CD4-positive, alpha-beta T cell treated with Interferon gamma for 1 hour (primary cell): ENCODE measurements at regions not wholly inside any gene's neighbourhood (a gene's known extent, or its start where the extent isn't known, plus 50 kb on each side); places are given as distances from the start of the nearest gene placed in this dataset.
"Not testable (repeated sequence)": the region's sequence is repeated elsewhere in the genome, so short reads cannot be mapped to it uniquely, and the experiment has no call there.

Source experiments
- DNase-seq: peaks from one replicate; pipeline ENCODE4 v3.0.0-alpha.2; 2020

DNA sequence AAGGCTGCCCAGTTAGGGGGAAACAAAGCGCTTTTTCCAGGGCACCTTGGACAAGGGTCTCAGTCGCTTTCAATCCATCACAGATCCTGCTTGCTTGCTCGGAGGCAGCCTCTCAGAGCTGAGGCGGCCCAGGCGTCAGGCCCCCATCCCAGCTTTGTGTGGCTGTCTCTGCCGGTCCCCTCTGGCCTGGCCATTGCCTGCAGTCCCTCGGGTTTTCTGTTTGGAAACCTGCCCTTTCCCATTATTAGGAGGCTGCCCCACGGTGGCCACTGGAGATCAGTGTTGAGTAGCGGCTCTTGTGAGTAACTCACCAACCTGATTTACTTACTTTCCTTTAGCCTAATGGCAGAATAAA lies 216.1 kb downstream of the GLRX3 start:
- no peak for DNase-seq

DNA sequence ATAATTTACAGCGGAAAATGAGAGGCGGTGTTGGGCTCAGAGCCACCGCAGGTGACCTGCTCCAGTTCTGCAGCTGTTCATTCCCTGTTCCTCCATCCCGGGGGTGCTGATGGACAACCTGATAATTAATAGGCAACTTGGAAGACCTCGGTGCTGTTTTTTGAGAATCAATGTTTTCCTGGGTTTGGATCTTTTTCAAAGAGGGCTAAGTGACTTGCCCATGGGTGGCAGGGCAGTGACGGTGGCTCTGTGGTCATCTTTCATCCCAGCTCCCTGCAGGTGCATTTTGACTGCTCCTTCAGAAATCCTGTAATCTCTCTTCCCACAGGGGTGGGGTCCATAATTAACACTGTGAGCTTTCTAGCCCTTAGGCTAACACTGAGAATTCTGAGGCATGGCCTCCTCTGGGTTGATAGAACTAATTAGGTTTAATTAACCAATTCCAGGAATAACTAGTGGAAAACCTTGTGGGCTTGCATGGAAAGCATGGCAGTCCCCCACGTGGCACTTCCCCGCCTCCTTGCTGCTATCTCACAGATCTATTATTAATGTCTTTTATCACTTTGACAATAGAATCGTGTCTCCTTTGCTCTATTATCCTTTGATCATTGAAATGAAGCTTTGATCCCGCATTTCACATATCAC lies 217.9 kb downstream of the GLRX3 start:
- DNase-seq: no peak

DNA sequence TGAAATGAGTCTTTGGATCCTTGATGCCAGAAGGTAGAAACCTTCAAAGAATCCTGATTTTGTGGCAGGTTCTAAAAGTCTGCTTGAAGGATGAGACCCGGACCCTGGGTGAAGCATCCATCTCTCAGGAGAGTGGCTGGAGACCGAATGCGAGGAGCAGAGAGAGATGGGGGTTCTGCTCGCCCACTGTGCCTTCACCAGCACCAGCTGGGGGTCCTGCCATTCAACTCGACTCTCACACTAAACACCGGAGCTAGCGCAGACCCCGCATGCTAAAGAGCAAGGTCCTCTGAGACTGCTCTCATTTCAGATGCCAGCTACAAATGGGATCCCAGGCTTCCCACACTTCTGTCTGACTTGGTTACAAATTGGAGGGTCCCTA lies 218.4 kb downstream of the GLRX3 start:
- DNase-seq: no peak

DNA sequence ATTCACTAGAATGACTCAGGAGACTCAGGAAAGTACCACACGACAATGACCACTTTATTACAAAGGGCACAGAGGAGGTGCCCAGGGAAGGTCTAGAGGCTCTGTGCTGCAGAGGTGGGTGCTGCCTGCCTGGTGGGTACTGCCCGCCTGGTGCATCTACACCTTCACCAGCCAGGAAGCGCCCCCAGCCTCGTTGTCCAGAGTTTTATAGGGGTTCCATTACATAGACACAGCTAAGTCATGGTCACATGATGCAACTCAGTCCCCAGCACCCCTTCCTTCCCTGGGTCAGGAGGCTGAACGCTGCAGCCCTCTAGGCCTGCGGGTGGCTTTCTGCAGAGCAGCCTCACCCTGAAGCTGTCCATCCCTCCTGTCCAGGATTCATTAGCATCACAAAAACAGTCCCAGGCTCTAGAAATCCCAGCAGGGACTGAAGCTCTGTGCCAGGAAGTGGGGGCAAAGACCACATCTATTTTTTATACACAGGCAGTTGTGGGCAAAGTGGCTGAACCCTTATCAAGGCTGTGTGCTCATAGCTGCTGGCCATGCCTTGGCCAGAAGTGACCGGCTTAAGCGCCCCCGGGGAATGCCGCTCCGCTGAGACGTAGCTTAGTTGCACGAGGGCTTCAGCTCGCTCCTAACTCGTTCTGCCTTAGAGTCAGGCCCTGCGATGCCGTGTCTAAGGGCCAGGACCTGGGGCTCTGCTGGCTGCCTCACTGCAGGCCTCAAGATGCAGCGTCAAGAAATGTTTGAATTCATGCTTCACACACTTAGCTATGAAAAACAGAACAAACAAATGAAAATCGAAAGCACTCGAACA lies 219.0 kb downstream of the GLRX3 start:
- no peak for DNase-seq

DNA sequence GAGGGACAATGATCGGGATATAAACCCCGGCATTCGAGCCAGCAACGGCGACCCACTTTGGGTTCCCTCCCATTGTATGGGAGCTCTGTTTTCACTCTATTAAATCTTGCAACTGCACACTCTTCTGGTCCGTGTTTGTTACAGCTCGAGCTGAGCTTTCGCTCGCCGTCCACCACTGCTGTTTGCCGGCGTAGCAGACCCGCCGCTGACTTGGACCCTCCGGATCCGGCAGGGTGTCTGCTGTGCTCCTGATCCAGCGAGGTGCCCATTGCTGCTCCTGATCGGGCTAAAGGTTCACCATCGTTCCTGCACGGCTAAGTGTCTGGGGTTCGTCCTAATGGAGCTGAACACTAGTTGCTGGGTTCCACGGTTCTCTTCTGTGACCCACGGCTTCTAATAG lies 220.2 kb downstream of the GLRX3 start:
- DNase-seq: not testable (repeated sequence)

DNA sequence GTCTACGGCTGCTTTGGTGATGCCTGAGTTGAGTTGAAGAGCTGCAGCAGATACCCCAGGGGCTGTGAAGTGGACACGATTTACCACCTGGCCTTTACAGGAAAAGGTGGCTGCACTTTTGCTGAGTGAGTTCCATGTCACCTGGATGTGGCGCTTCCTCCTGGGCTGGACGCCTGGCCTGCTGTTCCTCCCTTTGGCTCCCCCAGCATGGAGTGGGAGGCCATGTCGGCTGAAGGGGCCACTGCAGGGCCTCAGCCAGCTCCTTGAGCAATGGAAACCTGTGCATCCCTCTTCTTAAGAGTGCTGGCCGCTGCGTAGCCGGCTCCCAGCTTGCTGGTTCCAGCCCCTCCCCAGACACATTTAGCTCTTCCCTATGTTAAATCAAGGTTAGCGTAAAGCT lies 221.0 kb downstream of the GLRX3 start:
- no peak for DNase-seq

DNA sequence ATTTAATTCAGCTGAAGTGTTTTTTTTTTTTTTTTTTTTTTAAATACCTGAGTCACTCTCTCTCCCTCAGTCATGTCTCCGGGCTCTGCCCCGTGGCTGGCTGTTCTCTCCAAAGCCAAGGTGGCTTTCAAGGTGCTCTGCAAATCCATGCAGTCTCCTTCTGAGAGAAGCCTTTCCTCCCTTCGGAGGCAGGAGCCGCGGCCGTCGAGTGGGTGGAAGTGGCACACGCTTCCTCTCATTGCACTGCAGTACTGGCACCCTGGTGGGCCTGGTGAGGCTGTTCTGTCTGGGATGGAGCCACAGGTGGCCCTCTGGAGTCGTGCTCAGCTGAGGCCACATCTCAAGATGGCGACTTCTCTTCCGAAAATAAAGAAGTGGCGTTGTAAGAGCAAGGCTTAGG lies 221.8 kb downstream of the GLRX3 start:
- no peak for DNase-seq

DNA sequence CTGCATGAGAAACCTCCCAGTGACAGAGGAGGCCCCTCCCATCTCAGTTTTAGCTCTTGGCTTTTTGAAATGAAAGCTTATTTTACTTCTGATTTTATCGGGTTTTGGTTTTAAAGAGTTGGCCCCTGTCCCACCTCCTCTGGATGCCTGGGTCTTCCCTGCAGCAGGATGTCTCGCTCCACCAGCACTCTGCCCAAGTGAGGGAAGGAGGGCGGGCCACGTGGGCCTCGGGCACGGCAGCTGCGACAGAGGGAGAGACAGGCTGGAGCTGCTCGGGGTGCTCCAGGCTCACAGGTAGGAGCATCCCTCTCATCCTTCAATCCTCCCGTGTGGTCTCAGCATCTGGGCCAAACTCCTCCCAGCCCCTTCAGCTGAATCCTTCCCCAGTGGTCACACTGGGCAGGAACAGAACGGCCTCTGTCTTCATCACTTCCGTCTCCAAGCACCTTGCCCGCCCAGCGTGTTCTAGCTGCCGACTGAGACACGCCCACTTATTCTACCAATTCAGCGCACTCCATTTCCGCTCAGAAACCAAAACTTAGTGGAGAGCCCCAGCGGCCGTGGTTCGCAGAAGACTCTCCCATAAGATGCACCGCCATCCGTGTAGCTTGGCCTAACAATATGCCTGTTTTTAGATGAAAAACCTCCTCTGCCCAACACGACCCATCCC lies 222.9 kb downstream of the GLRX3 start:
- DNase-seq: no peak

DNA sequence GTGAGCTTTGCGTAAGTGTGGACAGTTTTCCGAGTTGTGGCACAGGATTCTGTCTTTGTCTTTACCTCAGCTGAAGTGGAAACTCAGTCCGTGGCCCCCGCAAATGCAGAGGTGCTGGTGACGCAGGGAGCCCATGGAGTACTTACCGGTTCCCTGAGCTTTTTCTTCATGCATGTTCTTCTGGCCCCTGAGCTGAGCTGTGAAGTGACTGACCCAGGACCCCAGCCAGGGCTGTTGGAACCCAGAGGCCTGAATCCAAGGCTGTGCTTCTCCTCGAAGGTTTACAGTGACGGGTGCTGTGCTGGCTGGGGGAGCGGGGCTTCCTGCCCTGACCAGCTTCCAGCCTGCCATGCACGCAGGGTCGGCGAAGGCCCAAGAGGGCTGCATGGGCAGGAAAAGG lies 223.5 kb downstream of the GLRX3 start:
- DNase-seq: no peak

DNA sequence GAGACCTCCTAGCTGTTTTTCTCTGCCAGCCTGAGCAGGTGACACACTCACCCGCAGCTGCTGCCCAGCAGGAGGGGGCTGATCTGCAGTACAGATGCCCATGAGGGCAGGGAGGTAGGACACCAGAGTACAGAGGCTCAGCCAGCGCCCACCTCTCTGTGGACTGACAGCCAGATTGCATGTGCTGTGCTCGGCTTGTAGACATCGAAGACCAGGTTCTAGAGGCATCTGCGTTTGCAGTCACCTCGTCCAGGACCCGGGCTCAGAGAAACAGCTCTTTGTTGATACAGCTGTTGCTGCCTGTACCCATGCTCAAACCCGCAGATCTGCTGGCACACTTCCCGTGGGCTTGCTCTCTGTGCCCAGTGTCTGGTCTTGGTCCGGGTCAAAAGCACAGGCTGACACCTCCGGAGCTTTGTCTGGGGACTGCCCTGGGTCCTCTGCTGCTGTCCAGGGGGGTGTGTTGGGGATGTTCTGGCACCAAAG lies 224.7 kb downstream of the GLRX3 start:
- no peak for DNase-seq

DNA sequence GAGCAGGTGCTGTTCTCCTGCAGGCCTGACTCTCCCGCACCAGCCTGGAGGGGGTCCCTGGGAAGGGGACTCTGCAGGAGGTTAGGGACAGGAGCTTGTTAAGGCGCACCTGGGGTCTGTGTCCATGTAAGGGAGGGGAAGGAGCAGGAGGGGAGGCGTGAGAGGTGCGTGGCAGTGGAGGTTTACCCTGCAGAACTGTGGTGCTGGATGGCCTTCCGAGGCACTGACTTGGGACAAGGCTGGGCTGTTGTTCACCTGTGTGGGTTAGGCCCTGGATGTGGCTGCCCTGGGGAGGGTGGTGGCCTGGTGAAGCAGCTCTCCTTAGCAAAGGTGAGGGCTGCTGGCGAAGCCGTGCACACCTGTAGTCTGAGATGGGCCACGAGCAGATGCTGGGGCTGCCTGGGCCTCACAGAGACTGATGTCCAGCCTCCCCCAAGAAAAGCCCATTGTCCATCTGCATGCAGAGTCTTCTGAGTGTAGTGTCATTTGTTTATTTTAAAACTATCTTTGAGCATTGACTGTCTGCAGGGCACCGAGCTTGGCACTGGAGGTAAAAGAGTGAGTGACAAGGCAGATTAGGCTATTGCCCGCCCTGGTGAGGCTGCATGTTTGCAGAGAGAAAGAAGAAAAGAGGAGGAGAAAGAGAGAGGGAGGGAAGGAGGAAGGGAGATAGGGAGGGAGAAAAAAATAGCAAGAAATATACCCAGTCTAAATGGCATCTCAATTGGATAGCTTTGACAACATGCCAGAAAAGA lies 225.3 kb downstream of the GLRX3 start:
- DNase-seq: no peak

DNA sequence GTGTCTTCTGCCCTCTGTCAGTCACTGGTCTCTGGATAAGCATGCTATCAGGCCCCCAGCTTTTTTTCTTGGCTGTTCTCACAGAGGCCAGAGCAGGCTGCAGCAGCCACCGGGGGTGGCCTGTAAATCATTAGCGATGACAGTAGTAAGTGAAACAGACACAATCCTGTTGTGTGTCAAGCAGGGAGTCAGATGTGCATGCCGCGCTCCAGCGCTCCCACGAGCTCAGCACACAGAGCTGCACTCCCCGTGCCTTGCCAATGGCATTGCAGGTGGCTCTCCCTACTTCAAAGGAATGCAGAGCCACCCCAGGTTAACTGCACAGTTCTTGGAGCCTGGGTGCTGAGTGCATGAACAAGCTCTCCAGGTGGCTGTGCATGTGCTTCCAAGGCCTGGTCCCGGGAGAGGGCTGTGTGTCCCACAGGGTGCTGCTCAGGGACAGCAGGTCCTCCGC lies 226.1 kb downstream of the GLRX3 start:
- DNase-seq: no peak

DNA sequence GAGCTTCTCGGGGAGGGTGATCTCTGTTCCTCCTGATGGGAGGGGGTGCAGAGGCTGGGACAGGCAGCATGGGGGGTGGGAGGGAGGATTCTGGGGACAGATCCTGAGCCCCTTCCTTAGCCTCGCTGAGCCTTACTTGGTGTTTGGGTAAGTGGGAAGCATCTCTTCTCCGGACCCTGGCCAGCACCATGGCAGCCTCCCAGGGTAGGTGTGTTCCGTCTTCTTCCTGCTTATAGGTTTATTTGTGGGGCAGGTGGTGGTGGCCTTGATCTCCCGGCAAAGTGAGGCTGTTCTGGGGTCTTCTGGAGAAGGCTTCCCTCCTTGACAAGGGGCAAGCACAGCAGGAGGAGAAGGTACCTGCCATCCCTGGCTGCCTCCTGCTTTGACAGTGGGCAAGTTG lies 226.9 kb downstream of the GLRX3 start:
- no peak for DNase-seq

DNA sequence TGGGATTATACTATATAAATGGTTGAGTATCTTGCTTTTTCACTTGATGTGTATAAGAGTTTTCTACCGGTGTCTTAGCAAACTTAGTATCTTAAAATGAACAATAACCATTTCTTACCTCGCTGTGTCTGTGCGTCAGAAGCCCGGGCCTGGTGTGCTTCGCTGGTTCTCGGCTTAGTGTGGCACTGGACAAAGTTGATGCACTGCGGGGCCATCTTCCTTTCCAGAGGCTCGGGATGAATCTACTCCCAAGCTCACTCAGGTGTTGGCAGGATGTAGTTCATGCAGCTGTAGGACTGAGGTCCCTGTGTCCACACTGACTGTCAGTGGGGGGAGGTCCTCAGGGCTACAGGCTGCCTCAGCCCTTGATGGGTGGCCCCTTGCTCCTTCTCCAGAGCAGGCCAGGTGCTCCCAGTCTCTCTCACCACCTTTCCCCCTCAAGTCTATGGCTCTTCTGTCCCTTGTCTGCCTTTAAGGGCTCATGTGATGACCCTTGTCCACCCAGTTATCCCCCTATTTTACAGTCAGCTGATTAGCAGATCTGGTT lies 227.8 kb downstream of the GLRX3 start:
- no peak for DNase-seq

DNA sequence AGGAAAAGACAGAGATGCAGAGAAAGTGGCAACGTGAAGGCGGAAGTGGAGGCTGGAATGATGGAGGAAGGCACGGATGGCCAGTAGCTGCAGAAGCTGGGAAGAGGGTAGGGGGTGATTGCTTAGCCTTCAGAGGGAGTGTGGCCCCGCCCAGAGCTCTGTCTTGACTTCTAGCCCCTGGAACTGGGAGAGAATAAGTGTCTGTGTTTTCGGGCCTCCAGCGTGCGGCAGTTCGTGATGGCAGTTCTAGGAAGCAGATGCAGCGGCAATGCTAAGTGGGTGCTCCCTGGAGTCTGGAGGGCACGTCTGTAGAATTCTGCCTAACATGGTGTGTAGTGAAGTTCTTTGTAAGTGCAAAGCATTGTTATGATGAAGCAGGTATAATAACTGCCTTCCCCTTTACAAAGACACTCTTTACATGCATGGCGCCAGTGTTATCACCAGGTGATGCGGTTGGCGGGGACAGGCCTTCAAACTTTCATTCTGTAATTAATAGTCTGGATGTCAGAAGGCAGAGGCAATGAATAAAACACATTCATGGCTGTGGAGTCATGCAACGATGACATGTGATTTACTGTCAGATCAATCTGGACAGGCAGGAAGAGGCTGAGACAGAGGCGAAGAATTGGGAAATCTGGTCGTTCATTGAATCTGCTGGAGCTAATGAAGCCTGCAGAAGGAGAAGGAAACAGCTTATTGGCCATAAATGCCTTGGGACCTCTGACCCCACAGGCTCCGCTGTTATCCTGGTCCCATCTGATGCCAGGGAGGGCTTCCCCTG lies 228.6 kb downstream of the GLRX3 start:
- no peak for DNase-seq

DNA sequence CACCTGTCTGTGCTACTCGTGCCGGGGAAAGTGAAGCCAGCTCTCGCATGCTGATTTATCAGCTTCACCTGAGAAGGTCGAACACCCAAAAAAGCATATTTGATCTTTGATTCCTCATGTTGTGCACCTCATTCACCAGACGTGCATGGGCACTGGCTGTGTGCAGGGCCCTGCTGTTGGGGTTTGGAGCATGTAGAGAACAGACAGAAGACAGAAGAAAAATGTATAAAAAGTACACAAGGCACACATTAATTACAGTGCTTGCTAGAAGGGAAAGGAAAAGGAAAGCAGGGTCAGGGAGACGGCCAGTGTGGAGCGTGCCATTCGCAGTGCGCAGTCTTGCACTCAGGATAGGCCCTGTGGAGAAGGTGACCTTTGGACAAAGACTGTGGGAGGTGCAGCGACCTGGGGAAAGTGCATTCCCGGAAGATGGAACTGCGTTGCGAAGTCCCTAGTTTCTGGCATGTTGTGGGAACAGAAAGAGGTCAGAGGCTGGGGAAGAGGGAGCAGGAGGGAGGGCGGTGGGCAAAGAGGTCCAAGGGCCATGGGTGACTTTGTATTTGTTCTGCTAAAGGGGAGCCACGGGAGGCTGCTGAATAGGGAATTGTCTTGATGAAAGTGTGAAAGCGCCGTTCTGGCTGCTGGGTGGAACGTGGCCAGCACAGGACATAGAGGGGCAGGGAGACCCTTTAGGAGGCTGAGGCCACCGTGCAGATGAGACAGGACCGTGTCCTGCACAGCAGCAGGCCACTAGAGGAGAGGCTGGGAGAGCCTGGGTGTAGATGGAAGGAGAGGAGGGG lies 232.8 kb downstream of the GLRX3 start:
- no peak for DNase-seq

DNA sequence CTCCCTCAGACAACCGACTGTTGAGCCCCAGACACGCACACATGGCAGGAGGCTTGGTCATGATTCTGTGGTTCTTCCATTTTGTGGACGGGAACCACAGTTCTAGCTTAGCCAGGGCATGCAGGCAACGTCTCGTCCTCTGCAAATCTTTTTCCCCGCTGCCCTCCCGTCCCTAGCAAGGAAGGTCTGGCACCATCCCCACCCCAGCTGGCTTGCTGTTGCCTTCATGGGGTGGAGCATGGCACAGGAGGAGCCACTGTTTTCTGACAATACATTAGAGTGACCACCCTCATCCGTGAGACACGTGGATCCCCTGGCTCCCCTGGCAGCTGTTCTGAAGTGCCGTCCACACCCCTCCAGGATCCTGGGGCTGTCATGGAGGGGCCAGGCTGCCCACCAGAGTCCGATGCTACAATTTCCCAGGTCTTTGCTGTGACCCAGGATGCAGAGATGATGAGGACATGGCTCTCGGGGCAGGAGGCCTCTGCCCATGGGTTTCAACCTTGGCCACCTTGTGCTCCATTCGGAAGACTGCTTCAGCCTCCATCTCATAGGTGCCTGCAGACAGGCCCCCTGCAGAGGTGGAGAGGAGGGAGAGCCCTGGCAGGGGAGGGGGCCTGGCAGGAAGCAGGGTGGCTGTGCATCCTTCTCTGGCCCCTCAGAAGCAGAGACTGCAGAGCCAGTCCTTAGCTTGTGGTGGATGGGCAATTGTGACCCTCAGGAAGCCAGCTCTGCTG lies 233.6 kb downstream of the GLRX3 start:
- no peak for DNase-seq

DNA sequence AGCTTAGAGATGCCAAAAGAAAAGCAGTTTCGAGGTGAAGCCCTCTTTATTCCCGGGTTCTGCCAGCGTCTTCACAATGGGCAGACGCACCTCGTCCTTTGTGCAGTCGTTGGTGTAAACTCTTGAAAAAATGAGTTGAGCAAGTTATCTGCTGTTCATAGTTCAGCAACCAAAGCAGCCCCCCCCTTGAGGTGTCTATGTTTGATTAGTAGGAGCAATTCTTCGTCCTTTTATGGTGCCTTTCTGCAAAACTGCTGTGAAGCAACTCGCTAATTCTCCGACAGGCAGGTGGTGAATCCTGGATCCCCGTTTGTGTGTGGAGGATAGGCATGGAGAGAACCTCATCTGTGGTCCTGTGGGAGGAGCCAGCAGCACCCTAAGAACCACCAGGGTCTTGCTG lies 234.5 kb downstream of the GLRX3 start:
- DNase-seq: no peak

DNA sequence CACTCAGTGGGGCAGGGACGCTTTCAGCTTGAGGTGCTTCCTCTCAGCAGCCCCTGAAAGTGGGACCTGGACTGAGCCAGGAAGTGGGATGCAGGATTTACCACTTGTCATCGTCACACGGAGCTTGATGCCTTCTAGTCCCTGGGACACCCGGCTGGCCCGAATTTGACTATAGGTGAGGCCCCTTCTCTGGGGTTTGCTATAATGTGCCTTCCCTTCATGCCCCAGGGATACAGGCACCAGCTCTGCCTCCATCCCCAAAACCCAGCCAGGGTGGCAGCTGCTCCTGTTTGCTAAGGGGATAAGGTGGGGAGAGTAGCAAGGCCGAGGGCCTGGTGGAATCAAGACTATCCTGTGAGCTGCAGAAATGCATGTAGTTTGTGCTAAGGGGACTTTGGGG lies 235.0 kb downstream of the GLRX3 start:
- no peak for DNase-seq

DNA sequence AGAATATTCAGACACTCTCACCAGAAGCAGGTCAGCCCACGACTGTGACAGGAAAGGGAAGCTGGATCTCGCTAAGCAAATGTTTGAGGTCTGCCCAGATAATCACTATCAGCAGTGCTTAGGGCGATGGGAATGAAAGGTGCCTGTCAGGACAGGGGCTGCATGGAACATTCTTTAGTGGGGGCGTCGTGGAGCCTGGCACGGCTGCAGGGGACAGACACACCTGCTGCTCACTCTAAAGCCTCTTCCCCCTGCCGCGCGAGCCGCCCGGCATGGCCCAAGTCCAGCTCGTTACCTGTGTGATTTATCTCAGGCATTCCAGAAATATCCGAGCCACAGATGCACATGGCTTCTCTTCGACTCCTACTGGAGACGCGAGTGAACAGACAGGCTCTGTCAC lies 235.5 kb downstream of the GLRX3 start:
- no peak for DNase-seq

DNA sequence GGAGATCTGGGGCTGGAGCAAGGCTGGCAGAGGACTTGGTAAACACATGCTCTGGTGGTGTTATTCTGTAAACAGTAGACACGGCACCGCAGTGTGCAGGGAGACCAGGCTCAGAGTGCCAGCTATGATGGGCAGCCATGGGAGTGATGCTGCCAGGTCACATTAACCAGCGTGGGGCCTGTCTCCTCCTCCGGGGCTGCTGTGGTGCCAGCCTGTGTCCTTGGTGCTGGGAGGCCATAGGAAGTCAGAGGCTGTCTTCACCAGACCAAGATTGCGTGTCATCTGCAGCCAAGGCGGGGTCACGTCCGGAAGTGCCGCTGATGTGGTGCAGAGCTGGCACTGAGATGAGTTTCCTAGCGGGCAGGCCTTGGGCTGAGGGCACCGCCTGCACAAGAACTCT lies 236.0 kb downstream of the GLRX3 start:
- no peak for DNase-seq
